ENCODE measurements at regions not wholly inside any gene's neighbourhood (a gene's known extent, or its start where the extent isn't known, plus 50 kb on each side); places are given as distances from the start of the nearest gene placed in this dataset.

GRCh38 chr10:89153971-89154370 is 53.1 kb downstream of the CH25H start:
- DNase-seq (ENCODE audit: low read depth), result no peak

DNA sequence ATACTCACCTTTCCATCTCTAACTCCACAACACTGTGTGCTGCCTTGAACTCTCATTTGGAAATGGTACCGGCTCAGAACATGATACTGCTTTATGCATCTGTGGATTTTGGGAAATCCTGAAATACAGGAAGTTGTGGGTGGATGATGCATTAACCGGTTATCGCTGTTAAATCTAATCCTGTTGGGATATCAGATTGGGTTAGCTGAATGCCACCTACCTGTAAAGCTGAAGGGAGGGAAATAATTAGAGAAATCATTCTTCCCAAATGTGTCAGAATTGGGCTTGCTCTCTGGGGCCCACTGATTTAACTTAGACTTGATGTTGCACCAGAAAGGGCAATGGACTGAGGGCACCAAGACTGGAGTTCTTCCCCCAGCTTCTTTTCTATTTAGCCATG is 54.0 kb downstream of the CH25H start:
- no peak for DNase-seq (ENCODE audit: low read depth)

DNA sequence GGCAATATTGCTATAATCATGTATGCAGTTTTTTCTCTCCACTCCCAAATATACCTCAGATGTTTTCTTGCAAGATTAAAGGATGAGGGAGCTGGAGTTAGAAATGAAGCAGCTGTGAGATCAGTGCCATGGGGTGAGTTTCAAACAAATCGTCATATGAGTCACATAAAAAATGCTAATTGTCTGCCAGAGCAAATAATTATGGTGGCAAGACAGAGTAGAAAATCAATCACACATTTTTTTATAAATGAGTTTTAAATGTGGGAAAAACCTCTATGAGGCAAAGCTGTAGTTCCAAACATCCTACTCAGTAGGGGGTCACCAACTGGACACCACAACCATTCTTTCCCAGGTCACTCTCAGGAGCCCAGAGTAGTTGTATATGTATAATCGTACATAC is 55.3 kb downstream of the CH25H start:
- peak; percentile 20 for DNase-seq (ENCODE audit: low read depth)

DNA sequence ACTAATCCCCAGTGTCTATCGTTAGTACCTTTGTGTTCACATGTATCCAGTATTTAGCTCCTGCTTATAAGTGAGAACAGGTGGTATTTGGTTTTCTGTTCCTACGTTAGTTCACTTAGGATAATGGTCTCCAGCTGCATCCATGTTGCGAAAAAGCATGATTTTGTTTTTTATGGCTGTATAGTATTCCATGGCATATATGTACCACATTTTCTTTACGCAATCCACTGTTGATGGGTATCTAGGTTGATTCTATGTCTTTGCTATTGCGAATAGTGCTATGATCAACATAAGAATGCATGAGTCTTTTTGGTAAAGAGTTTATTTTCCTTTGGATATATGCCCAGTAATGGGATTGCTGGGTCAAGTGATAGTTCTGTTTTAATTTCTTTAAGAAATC is 59.1 kb downstream of the CH25H start:
- DNase-seq (ENCODE audit: low read depth), result no peak

GRCh38 chr10:89147256-89147655 is 59.9 kb downstream of the CH25H start:
- peak; percentile 4 for DNase-seq (ENCODE audit: low read depth)

- DNase-seq (ENCODE audit: low read depth), result no peak
Observed at GRCh38 chr10:89144836-89145235, 62.3 kb downstream of the CH25H start.

- DNase-seq (ENCODE audit: low read depth), result no peak
Observed at GRCh38 chr10:89142590-89142989, 64.5 kb downstream of the CH25H start.

DNA sequence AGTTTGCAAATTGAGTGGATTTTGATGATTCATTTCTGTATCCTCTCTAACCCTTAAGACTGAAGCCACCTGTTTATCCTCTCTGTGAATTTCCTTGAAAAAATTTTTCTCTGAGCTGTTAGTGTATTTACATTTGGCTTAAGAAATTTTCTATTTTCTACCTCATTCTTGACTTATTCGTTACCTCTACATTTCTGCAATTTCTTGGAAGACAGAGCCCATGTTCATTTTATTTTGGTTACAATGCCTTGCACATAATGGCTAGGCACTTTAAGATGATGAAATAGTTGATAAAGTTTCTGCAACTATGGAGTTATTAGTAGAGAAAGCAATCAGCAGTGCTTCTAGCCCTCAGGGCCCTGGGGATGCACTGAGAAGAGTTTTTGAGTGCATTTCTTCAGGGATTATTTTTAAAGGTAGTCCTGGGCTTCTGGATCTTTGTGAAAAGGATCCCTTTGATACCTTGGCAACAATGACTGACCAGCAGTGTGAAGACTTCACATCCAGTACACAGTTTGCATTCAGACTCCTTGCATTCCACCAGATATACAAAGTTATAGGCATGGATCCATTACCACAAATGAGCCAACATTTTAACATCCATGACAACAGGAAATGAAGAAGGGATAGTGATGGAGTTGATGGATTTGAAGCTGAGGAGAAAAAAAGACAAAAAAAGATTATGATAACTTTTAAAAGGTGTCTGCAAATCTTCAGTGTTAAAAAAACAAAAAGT is 68.2 kb downstream of the CH25H start:
- DNase-seq (ENCODE audit: low read depth), result no peak

GRCh38 chr10:89134963-89135362 is 72.2 kb downstream of the CH25H start:
- DNase-seq (ENCODE audit: low read depth), result no peak

GRCh38 chr10:89129911-89130310 is 77.2 kb downstream of the CH25H start:
- peak; percentile 96 for DNase-seq (ENCODE audit: low read depth)

- no peak for DNase-seq (ENCODE audit: low read depth)
Observed at GRCh38 chr10:89122433-89123051, 84.6 kb downstream of the CH25H start.

GRCh38 chr10:89121764-89122020 is 85.4 kb downstream of the CH25H start:
- no peak for DNase-seq (ENCODE audit: low read depth)

- peak; percentile 17 for DNase-seq (ENCODE audit: low read depth)
Observed at GRCh38 chr10:89120931-89121763, 86.0 kb downstream of the CH25H start.

DNA sequence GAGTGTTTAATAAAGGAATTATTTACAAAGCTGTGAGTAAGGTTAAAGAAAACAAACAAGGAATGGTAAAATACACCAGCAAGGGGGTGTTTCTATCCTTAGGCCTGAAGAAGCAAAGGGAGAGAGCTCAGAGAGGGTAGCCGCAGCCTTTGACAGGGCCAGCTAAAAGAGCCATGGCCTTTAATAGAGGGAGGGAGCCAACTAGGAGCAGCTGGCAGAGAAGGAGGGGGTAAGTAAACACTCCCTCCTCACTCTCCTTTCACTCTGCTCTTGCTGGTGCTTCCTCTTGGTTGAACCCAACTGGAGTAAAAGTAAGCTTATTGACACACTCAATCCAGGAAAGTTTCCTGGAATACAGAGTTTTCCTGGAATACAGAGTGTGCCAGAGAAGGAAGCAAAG is 87.5 kb downstream of the CH25H start:
- no peak for DNase-seq (ENCODE audit: low read depth)

GRCh38 chr10:89118091-89118490 is 89.0 kb downstream of the CH25H start:
- peak; percentile 71 for DNase-seq (ENCODE audit: low read depth)

DNA sequence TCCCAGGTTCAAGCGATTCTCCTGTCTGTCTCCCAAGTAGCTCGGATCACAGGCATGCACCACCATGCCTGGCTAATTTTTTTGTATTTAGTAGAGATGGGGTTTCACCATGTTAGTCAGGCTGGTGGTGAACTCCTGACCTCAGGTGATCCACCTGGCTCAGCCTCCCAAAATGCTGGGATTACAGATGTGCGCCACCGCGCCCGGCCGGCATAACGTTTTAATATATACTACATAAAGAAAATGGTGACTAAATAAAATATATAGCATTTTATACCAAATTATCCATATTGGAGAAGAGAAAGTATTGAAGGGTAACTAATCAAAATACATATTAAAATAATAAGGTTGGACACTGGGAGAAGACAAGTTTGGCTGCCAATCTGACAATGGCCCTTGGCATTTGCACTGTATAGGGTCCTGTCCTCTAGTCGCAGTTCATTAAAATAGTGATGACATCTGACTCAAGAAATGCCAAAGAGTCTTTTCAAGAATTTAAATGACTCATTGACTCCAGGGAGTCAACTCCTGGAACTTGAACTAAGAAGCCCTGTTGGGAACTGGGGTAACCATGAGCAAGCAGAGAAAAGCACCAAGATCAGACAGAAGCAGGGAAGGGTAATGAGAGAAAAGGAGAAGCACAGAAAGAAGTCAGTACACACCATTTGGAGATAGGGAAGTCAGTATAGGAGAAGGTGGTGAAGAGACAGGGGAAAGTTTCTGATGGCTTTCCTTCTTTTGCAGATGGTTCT is 91.1 kb downstream of the CH25H start:
- DNase-seq (ENCODE audit: low read depth), result peak; percentile 75

- no peak for DNase-seq (ENCODE audit: low read depth)
Observed at GRCh38 chr10:89114846-89115625, 92.1 kb downstream of the CH25H start.

GRCh38 chr10:89102735-89103134 is 104.4 kb downstream of the CH25H start:
- DNase-seq (ENCODE audit: low read depth), result no peak

- no peak for DNase-seq (ENCODE audit: low read depth)
Observed at GRCh38 chr10:89101943-89102342, 105.2 kb downstream of the CH25H start.

DNA sequence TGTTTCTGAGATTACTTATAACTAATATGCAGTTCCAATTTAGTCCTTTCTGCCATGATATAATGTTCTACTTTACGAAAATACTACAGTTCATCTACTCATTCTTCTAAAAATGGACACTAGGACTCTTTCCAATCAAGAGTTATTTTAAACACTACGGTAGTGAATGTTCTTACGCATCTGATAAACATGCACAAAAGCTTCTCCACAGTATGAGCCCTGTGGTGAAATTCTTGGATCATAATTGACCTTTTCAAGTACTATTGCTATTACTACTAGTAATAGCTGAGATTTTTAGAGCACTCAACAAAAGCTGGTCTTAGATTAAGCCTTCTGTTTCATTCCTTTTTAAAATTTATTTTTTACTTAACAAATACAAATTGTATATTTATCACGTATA is 106.4 kb downstream of the CH25H start:
- peak; percentile 58 for DNase-seq (ENCODE audit: low read depth)

GRCh38 chr10:89097226-89097625 is 106.6 kb downstream of the FAS start:
- no peak for DNase-seq (ENCODE audit: low read depth)

Measured in RPMI7951 (cell line).